Fibroblast of lung (primary cell): ENCODE measurements at regions not wholly inside any gene's neighbourhood (a gene's known extent, or its start where the extent isn't known, plus 50 kb on each side); places are given as distances from the start of the nearest gene placed in this dataset.

ENCODE experiments used
- CTCF ChIP-seq, 2 donors: IDR thresholded peaks in 1 of 2; conservative IDR thresholded peaks in 1 of 2; 1 replicate in 1 of 2; 2 replicates in 1 of 2; pipeline ENCODE4 v1.5.1; 2011 to 2012; ENCODE audit warnings: low read length in 2 of 2, control low read depth in 1 of 2, inconsistent platforms in 1 of 2, low read depth in 1 of 2, mild to moderate bottlenecking in 1 of 2
- EZH2 ChIP-seq: IDR thresholded peaks from 2 replicates; pipeline ENCODE4 v1.5.1; 2012; ENCODE audit warnings: low read length, control low read depth, mild to moderate bottlenecking; ENCODE audit errors: missing control alignments

GRCh38 chr6:132919045-132919860 lies 104.9 kb downstream of the RPS12 start:
- TF ChIP-seq CTCF (conservative IDR thresholded peaks at IDR 0.05 in 1 of 2, IDR thresholded peaks at IDR 0.05 in 1 of 2; ENCODE audit: low read depth in 1 of 2, low read length in 2 of 2) = no peak
- TF ChIP-seq EZH2 = no peak
